Panc1 (cell line): ENCODE measurements at regions not wholly inside any gene's neighbourhood (a gene's known extent, or its start where the extent isn't known, plus 50 kb on each side); places are given as distances from the start of the nearest gene placed in this dataset.

ENCODE experiments used
- ATAC-seq: fragments of 200-7000 bp; cut with Tn5 transposase; 2 replicates; pipeline ENCODE4 v1.9.1; 2020; ENCODE audit warnings: mild to moderate bottlenecking, moderate library complexity
- BruUV-seq: library from RNA; stranded (reverse); fragments of 400-500 nt; replicated peaks from 2 replicates; lab custom pipeline; 2021; lab: Mats Ljungman, UMichigan
- CTCF ChIA-PET: fragments of 300-600 bp; sonication (Branson Sonifier 250); formaldehyde crosslinking; loops from one replicate; lab custom pipeline; 2022; ENCODE audit warnings: antibody characterized with exemption; lab: Charles Lee
- POLR2A ChIA-PET: fragments of 300-600 bp; sonication (Branson Sonifier 250); formaldehyde crosslinking; loops from one replicate; lab custom pipeline; 2022; ENCODE audit warnings: antibody characterized with exemption; lab: Charles Lee
- DNase-seq: peaks from one replicate; pipeline ENCODE4 v3.0.0-alpha.2; 2010; ENCODE audit warnings: low read depth, low spot score
- H3K27ac ChIP-seq: 2 replicates; pipeline ENCODE4 v1.5.1; 2011; ENCODE audit warnings: mild to moderate bottlenecking, low read length, inconsistent platforms
- H3K27me3 ChIP-seq: fragments of 200-500 bp; sonication (Bioruptor generic); 2 replicates; pipeline ENCODE4 v1.6.0; 2014; ENCODE audit warnings: low read length, inconsistent platforms; ENCODE audit not compliant: control insufficient read depth, insufficient read depth
- H3K36me3 ChIP-seq: fragments of 200-500 bp; sonication (Bioruptor generic); 2 replicates; pipeline ENCODE4 v1.5.1; 2014; ENCODE audit warnings: inconsistent platforms, mild to moderate bottlenecking, low read length, moderate library complexity; ENCODE audit not compliant: control insufficient read depth, insufficient read depth
- H3K4me1 ChIP-seq: 2 replicates; pipeline ENCODE4 v1.5.1; 2011; ENCODE audit warnings: inconsistent platforms, mild to moderate bottlenecking, low read length, moderate library complexity; ENCODE audit not compliant: control insufficient read depth, insufficient read depth
- H3K4me3 ChIP-seq, 2 experiments: 2 replicates each; pipeline ENCODE4 v1.5.1; 2011 to 2012; ENCODE audit warnings: low read depth in 2 of 2, low read length in 2 of 2, mild to moderate bottlenecking in 2 of 2, inconsistent platforms in 1 of 2, moderate library complexity in 1 of 2
- H3K9me3 ChIP-seq: fragments of 200-500 bp; sonication (Bioruptor generic); 2 replicates; pipeline ENCODE4 v1.5.1; 2014; ENCODE audit warnings: low read depth, mild to moderate bottlenecking, inconsistent platforms, low read length, moderate library complexity; ENCODE audit not compliant: control insufficient read depth, insufficient read depth
- CTCF ChIP-seq: fragments of 450-650 bp; IDR thresholded peaks from 2 replicates; pipeline ENCODE4 v1.5.1; 2017; ENCODE audit warnings: mild to moderate bottlenecking
- POLR2AphosphoS5 ChIP-seq: IDR thresholded peaks from 2 replicates; pipeline ENCODE4 v1.6.1; 2012; ENCODE audit warnings: mild to moderate bottlenecking, low read depth, low read length, moderate library complexity
- REST ChIP-seq, 2 experiments: IDR thresholded peaks; 2 replicates each; pipeline ENCODE4 v1.6.1; 2011 to 2012; ENCODE audit warnings: low read depth in 2 of 2, control low read depth in 1 of 2, low read length in 1 of 2, mild to moderate bottlenecking in 1 of 2, moderate library complexity in 1 of 2; ENCODE audit not compliant: insufficient read depth in 1 of 2
- SIN3A ChIP-seq: IDR thresholded peaks from 2 replicates; pipeline ENCODE4 v1.6.1; 2012; ENCODE audit warnings: low read depth, mild to moderate bottlenecking, low read length, moderate library complexity, borderline replicate concordance; ENCODE audit not compliant: insufficient read depth
- TCF7L2 ChIP-seq: IDR thresholded peaks from 2 replicates; pipeline ENCODE4 v1.6.1; 2011; ENCODE audit warnings: mild to moderate bottlenecking, low read depth, low read length, inconsistent platforms
- in situ Hi-C: cut with HindIII; loops from 2 replicates; pipeline ENCODE4 v1.10.0; 2016; ENCODE audit warnings: low sequenced_read_pairs, low pct_unique_long_range_greater_than_20kb
- intact Hi-C: fragments of 100-400 bp; cut with micrococcal nuclease; formaldehyde crosslinking; loops from one replicate; pipeline ENCODE4 v1.10.0; 2022; ENCODE audit not compliant: unreplicated experiment

- TF ChIP-seq POLR2AphosphoS5 (no peak), SIN3A (no peak), CTCF (no peak), TCF7L2 (no peak), REST (IDR thresholded peaks at IDR 0.05; ENCODE audit: insufficient read depth in 1 of 2, low read depth in 2 of 2, low read length in 1 of 2) (no peak)
- no peaks in the 10 kb centered on the region for H3K4me1 ChIP-seq
- no peak overlapping the region for H3K27ac ChIP-seq
- ATAC-seq (no peak), DNase-seq (no peak)
- no peaks in the 10 kb centered on the region for H3K36me3 ChIP-seq
- intact Hi-C loops (no loop called here), in situ Hi-C loops (no loop called here)
- H3K4me3 ChIP-seq: no peak overlapping the region
- ChIA-PET POLR2A (no interaction called here), CTCF (no interaction called here)
- peaks cover 3% of the 10 kb centered on the region; the same call in 1 of the 2 replicates for H3K27me3 ChIP-seq
- no peaks in the 10 kb centered on the region for H3K9me3 ChIP-seq
- no TSS peak for BruUV-seq
Measured at GRCh38 chr20:1721687-1722512, 64.3 kb upstream of the SIRPG start.

- Histone ChIP-seq H3K27ac (no peak overlapping the region), H3K27me3 (peaks cover 3% of the 10 kb centered on the region; the same call in 1 of the 2 replicates), H3K4me1 (no peaks in the 10 kb centered on the region), H3K9me3 (no peaks in the 10 kb centered on the region), H3K36me3 (no peaks in the 10 kb centered on the region), H3K4me3 (no peak overlapping the region)
- CTCF ChIA-PET: no interaction called here
- no TSS peak for BruUV-seq
- TF ChIP-seq SIN3A (no peak), POLR2AphosphoS5 (no peak), TCF7L2 (no peak), REST (IDR thresholded peaks at IDR 0.05; ENCODE audit: insufficient read depth in 1 of 2, low read depth in 2 of 2, low read length in 1 of 2) (no peak), CTCF (no peak)
- DNase-seq (no peak), ATAC-seq (no peak)
- in situ Hi-C loops: no loop called here
- POLR2A ChIA-PET: no interaction called here
- intact Hi-C loops: no loop called here
Measured at GRCh38 chr20:1720845-1721475, 63.4 kb upstream of the SIRPG start.
